Hepatocyte (in vitro differentiated cells): ENCODE measurements at regions not wholly inside any gene's neighbourhood (a gene's known extent, or its start where the extent isn't known, plus 50 kb on each side); places are given as distances from the start of the nearest gene placed in this dataset.
"Not testable (repeated sequence)": the region's sequence is repeated elsewhere in the genome, so short reads cannot be mapped to it uniquely, and the experiment has no call there.

Source experiments
- EZH2 ChIP-seq: fragments of 200-600 bp; sonication (generic); IDR thresholded peaks from 2 replicates; pipeline ENCODE4 v1.6.1; 2016; ENCODE audit warnings: antibody characterized with exemption, mild to moderate bottlenecking, borderline replicate concordance
- TF ChIP-seq, protein P1 (sequence below): fragments of 200-600 bp; sonication (generic); IDR thresholded peaks from 2 replicates; pipeline ENCODE4 v1.5.1; 2016; ENCODE audit warnings: antibody characterized with exemption, mild to moderate bottlenecking; ENCODE audit not compliant: poor library complexity

DNA sequence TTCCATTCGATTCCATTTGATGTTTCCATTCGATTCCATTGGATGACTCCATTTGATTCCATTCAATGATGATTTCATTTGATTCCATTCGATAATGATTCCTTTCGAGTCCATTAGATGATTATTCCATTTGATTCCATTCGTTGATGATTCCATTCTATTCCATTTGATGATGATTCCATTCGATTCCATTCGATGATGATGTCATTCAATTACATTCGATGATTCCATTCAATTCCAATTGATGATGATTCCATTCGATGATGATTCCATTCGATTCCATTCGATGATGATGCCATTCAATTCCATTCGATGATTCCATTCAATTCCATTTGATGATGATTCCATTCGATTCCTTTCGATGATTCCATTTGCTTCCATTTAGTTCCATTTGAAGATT is 635.6 kb downstream of the TP53TG3F start:
- TF ChIP-seq, protein P1, sequence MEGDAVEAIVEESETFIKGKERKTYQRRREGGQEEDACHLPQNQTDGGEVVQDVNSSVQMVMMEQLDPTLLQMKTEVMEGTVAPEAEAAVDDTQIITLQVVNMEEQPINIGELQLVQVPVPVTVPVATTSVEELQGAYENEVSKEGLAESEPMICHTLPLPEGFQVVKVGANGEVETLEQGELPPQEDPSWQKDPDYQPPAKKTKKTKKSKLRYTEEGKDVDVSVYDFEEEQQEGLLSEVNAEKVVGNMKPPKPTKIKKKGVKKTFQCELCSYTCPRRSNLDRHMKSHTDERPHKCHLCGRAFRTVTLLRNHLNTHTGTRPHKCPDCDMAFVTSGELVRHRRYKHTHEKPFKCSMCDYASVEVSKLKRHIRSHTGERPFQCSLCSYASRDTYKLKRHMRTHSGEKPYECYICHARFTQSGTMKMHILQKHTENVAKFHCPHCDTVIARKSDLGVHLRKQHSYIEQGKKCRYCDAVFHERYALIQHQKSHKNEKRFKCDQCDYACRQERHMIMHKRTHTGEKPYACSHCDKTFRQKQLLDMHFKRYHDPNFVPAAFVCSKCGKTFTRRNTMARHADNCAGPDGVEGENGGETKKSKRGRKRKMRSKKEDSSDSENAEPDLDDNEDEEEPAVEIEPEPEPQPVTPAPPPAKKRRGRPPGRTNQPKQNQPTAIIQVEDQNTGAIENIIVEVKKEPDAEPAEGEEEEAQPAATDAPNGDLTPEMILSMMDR = not testable (repeated sequence)
- TF ChIP-seq EZH2 = not testable (repeated sequence)
